Upper lobe of left lung (tissue), 4 donors: ENCODE measurements at regions not wholly inside any gene's neighbourhood (a gene's known extent, or its start where the extent isn't known, plus 50 kb on each side); places are given as distances from the start of the nearest gene placed in this dataset.

ENCODE experiments used
- POLR2A ChIP-seq, 4 donors: fragments of 450-650 bp; IDR thresholded peaks; one replicate each; pipeline ENCODE4 v1.5.1; 2016 to 2017; ENCODE audit warnings: antibody characterized with exemption in 4 of 4, mild to moderate bottlenecking in 2 of 4
- POLR2AphosphoS5 ChIP-seq, 2 donors: sonication (generic); formaldehyde crosslinking; IDR thresholded peaks; one replicate each; pipeline ENCODE4 v1.5.1; 2017; ENCODE audit warnings: antibody characterized with exemption in 2 of 2
- TF ChIP-seq, protein P1 (sequence below), 6 experiments: fragments of 450-650 bp in 4 of 6; fragments of 200-600 bp in 2 of 6; sonication (generic) in 2 of 6; IDR thresholded peaks; one replicate each; pipeline ENCODE4 v1.5.1; 2016 to 2019; ENCODE audit warnings: antibody characterized with exemption in 6 of 6

DNA sequence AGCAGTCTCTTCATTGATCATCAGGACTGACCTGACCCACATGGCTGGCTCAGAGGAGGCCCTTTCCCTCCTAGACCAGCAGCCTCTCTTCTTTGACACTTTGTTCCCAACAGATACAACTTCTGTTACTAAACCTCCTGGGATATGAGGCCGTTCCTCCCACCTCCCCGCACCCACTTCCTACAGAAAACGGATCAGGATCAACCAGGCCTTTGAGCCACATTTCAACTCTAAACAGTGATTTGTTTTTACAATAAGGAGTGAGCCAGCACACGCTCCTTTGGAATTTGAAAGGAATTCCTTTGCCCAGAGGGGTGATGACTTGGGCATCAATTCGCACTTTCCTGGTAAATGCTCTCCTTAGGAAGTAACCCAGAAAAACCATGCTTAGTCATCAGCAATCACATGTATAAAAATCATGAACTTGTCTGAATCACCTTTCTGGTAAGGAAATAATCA is 180.4 kb downstream of the FAM124B start:
- TF ChIP-seq POLR2A (IDR thresholded peaks at IDR 0.05) (no peak), POLR2AphosphoS5 (IDR thresholded peaks at IDR 0.05) (no peak)
- TF ChIP-seq, protein P1, sequence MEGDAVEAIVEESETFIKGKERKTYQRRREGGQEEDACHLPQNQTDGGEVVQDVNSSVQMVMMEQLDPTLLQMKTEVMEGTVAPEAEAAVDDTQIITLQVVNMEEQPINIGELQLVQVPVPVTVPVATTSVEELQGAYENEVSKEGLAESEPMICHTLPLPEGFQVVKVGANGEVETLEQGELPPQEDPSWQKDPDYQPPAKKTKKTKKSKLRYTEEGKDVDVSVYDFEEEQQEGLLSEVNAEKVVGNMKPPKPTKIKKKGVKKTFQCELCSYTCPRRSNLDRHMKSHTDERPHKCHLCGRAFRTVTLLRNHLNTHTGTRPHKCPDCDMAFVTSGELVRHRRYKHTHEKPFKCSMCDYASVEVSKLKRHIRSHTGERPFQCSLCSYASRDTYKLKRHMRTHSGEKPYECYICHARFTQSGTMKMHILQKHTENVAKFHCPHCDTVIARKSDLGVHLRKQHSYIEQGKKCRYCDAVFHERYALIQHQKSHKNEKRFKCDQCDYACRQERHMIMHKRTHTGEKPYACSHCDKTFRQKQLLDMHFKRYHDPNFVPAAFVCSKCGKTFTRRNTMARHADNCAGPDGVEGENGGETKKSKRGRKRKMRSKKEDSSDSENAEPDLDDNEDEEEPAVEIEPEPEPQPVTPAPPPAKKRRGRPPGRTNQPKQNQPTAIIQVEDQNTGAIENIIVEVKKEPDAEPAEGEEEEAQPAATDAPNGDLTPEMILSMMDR (IDR thresholded peaks at IDR 0.05) = no peak
